ENCODE measurements at regions not wholly inside any gene's neighbourhood (a gene's known extent, or its start where the extent isn't known, plus 50 kb on each side); places are given as distances from the start of the nearest gene placed in this dataset.
"Not testable (repeated sequence)": the region's sequence is repeated elsewhere in the genome, so short reads cannot be mapped to it uniquely, and the experiment has no call there.

DNA sequence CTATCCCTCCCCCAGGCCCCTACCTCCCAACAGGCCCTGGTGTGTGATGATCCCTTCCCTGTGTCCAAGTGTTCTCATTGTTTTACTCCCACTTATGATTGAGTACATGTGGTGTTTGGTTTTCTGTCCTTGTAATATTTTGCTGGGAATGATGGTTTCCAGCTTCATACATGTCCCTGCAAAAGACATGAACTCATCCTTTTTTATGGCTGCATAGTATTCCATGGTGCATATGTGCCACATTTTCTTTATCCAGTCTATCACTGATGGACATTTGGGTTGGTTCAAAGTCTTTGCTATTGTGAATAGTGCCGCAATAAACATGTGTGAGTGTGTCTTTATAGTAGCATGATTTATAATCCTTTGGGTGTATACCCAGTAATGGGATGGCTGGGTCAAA is 151.7 kb downstream of the VSIG4 start:
- not testable (repeated sequence) for DNase-seq (ENCODE audit: extremely low read depth in 1 of 2, low read depth in 1 of 2)

DNA sequence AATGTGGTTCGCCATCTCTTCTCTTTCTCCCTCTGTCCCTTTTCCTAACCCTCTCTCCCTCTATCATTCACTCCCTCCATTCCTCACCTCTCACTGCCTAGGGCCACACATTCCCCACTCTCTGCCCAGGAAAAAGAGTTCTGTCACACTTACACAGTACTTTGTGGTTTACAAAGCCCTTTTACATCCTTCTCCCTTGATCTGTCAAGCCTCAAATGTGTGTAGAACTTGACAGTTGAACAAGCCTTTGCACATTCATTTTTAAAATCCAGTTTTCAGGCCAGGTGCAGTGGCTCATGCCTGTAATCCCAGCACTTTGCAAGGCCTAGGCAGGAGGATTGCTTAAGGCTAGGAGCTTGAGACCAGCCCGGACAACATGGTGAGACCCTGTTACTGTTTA is 156.3 kb downstream of the VSIG4 start:
- no peak for DNase-seq (ENCODE audit: extremely low read depth in 1 of 2, low read depth in 1 of 2)

DNA sequence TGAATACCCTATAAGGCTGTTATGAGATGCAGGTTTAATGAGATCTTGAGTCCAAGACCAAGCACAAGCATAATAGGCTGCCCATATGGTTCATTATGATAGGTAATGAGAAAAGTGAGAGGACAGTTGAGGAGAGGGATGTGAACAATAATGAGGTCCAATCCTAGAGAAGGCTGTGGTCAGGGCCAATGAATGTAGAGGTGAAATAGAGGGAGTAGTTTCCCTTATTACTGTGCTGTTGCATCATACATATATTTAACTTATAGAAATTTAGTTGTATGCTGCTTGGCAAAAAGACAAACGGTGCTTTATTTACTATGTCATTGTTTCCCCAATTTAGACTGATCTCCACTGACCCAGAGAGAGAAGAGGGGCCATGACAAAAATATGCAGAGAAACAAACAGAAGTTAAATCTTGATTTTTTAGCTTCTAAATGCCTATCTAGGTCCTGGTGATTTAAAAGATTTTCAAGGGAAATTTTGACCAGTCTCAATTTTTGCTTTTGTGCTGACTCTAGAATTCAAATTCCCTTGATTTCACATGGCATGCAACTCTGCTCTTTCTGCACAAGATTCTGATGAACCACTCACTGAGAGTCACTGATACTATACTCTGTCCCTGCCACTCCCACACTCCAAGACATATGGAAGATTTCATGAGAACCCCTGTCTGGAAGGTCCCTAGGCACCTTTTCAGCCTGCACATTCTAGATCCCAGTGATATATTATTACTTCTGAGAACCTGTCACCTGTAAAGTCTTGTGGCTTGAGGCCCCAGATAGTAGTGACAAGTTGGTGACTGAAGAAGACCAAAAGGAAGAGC is 159.7 kb downstream of the VSIG4 start:
- no peak for DNase-seq (ENCODE audit: extremely low read depth in 1 of 2, low read depth in 1 of 2)

DNA sequence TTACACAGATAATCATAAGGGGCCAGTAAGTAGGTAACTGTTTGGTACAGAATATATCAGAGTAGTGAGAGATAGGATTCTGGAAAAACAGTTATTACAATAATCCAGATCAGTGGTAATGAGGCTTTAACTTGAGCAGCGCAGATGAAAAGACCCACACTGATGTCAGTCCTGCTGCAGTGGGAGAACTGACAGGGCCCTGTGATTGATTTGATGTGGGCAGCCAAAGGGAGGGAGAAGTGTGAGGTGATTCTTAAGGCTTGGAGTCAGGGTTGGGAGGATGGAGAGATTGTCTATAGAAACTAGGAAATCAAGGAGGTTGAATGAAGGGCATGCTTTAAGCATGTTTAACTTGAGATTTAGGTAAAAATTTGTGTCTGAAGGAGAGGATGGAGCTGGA is 161.4 kb downstream of the VSIG4 start:
- DNase-seq (ENCODE audit: extremely low read depth in 1 of 2, low read depth in 1 of 2), result no peak

DNA sequence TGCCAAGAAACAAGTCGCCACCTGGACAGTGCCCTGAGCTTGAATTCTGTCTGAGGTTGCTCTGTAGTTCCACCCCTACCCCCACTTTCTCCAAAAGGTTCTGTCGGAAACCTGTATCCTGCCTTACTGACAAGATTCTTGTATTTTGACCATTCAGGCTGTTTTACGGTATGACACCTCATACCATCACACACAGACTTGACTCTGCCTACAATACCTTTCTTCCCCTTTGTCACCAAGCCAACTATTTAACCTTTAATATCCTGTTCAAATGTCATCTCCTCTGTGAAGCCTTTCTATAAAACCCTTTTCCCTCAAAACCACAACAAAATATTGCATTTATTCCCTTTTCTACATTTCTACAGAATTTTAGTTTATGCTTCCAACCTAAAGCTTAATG is 161.9 kb downstream of the VSIG4 start:
- DNase-seq (ENCODE audit: extremely low read depth in 1 of 2, low read depth in 1 of 2), result no peak

DNA sequence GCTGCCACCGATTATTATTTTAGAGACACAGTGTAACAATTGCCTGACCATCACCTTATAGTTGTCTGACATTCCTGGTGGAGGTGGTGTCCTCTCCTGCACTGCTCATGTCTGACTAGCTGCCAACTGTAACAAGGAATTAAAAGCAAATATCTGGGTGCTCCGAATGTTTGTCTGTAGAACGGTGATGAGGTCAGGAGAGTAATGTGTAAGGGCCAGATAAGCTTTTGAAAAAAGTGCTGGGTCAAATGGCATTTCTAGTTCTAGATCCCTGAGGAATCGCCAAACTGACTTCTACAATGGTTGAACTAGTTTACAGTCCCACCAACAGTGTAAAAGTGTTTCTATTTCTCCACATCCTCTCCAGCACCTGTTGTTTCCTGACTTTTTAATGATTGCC is 164.3 kb downstream of the VSIG4 start:
- not testable (repeated sequence) for DNase-seq (ENCODE audit: extremely low read depth in 1 of 2, low read depth in 1 of 2)

DNA sequence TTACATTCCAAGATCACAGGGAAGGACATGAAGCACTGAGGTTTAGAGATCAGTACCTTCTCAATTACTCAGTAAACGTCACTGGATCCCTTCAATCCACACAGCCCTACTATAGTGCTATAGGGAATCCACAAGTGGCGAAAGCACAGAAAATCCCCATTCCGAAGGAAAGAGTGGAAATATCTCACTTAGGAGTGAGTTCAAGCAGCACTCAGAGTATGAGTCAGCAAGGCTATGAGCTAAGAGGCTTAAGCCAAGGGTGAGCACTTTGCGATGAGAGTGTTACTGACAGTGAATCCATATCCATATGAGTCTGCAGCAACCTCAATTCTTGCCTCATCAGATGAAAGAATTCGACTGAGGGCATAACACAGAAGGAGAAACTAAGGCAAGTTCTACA is 165.1 kb downstream of the VSIG4 start:
- DNase-seq (ENCODE audit: extremely low read depth in 1 of 2, low read depth in 1 of 2), result no peak

DNA sequence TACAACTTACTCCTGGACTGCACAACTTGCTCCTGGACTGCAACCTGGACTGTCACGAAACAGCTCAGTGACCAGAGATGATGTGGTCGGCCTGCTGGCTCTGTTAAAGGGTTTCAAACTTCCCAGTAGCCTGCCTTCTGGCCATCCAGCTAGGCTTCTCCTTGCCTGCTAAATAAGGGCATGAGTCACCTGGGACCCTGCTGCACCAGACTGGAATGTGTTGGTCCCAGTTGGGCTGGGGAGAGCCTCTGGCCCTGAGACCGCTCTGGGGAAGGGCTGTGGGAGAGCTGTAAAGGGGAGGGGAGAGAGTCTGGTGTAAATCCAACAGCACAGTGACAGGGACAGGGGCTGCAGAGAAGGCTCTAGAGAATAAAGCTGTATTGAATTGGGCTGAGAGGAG is 165.8 kb downstream of the VSIG4 start:
- DNase-seq (ENCODE audit: extremely low read depth in 1 of 2, low read depth in 1 of 2), result no peak

DNA sequence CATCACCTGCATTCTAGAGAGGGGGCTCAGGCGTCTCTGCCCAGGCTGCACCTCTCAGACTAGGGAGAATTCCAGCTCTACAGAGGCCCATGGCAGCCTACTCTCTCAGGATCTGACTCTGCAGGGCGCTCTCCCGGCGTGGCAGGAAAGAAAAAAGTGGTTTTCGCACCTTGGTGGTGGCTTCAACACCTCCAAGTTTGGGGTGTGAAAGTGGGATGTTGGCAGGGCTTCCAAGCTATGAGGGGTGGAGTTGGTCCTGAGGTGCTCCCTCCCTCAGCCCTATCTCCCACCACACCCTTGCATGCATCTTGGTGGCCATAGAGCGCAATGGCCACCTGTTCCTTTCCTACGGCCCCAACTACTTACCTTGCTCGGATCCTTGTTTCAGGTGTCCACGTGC is 166.5 kb downstream of the VSIG4 start:
- no peak for DNase-seq (ENCODE audit: extremely low read depth in 1 of 2, low read depth in 1 of 2)

DNA sequence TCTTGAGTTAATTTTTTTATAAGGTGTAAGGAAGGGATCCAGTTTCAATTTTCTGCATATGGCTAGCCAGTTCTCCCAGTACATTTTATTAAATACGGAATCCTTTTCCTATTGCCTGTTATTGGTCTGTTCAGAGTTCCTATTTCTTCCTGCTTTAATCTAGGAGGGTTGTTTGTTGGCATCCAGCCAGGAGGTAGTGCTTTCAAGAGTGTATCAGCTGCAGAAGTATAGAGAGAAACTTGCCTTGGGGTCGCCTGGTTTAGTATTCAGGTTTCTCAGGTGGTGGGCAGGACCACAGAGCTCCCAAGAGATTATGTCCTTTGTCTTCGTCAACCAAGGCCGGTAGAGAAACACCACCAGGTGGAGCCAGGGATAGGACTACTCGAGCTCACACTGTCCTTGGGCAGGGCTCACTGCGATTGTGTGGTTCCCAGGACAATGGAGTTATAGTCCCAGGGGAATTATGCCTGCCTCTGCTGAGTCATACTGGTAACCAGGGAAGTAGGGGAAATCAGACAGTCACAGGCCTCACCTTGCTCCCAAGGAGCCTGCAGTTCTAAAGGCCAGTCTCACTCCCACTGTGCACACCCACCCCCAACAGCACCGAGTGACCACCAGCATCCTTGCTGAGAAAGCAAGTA is 168.1 kb downstream of the VSIG4 start:
- DNase-seq (ENCODE audit: extremely low read depth in 1 of 2, low read depth in 1 of 2), result no peak

DNA sequence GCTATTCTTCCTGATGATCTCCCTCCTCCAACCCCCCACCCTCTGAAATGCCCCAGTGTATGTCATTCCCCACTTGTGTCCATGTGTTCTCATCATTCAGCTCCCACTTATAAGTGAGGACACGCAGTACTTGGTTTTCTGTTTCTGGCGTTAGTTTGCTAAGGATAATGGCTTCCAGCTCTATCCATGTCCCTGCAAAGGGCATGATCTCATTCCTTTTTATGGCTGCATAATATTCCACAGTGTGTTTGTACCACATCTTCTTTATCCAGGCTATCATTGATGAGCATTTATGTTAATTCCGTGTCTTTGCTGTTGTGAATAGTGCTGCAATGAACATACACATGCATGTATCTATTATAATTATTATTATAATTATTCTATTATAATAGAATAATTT is 169.3 kb downstream of the VSIG4 start:
- not testable (repeated sequence) for DNase-seq (ENCODE audit: extremely low read depth in 1 of 2, low read depth in 1 of 2)

DNA sequence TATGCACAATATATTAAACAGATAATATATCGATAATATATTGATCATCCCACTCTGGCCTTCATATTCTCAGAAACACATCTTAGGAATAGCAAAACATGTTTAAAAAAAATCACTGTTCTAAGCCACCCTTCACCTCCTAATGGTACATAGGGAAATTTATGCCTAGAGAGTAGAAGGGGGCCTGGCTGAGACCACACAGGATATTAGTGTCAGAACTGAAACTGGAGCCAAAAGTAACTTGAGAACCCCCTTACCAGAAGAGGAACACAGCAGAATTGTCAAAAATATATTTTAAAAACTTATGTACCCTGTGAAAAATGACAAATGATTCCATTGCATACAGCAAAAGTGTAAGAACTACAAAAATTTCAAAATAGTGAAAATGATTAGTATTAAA is 173.1 kb downstream of the VSIG4 start:
- no peak for DNase-seq (ENCODE audit: extremely low read depth in 1 of 2, low read depth in 1 of 2)

DNA sequence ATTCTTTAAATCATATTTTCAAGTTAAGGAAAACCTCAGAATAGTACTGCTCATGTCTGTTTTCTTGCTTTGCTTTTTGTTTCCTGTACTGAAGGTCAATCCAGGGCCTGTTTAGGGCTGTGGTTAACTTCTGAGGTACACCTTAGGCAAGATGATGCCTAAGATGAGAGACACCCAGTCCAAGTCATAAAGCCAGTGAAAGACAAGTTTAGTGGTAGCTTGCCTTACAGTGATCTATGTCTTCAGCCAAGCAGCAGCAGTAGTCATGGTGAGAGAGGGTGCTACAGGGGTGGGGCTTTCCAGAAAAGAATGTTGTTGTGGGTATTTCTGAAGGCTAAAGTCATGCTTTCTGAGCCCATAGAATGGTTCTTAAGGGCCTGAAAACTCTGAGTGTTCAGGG is 173.7 kb downstream of the VSIG4 start:
- peak in 1 of 2 donors; percentile 13 for DNase-seq (ENCODE audit: extremely low read depth in 1 of 2, low read depth in 1 of 2)

DNA sequence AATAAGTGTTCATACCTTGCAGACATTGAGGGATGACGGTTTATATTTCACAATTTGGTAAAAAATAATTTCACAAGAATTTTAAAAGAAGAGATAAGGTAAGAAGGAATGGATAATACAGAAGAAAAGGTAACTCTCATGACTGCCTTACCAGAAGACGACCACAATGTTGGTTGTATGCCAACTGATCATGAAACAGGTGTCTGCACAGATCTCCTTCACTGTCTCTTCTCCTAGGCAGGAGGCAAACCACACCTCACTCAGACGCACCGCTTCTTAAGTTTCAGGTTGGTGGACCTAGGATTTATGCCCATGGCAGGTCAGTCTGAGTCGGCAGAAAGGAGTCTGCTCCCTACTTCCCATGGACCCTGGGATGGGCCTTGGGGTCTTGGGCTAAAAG is 177.2 kb downstream of the VSIG4 start:
- DNase-seq (ENCODE audit: extremely low read depth in 1 of 2, low read depth in 1 of 2), result no peak

DNA sequence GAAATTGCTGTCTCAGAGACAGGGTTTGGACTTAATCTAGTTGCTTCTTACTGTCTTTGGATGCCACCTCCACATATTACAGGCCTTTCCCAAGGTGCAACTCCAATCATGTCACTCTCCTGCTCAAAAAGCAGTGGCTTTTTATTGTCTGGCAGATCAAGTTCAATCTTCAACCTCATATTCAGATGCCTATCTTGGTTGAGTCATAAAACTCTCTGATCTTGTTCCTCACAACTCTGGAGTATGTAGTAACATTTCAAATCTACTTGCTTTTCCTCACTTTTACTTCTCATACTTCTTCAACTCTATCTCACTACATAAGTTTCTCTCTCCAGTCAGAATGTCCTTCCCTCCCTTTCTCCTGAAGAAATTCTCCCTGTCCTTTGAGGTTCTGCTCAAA is 180.6 kb downstream of the VSIG4 start:
- no peak for DNase-seq (ENCODE audit: extremely low read depth in 1 of 2, low read depth in 1 of 2)

DNA sequence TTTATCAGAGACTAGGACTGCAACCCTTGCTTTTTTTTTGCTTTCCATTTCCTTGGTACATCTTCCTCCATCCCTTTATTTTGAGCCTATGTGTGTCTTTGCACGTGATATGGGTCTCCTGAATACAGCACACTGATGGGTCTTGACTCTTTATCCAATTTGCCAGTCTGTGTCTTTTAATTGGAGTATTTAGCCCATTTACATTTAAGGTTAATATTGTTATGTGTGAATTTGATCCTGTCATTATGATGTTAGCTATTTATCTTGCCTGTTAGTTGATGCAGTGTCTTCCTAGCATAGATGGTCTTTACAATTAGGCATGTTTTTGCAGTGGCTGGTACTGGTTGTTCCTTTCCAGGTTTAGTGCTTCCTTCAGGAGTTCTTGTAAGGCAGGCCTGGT is 185.4 kb downstream of the VSIG4 start:
- not testable (repeated sequence) for DNase-seq (ENCODE audit: extremely low read depth in 1 of 2, low read depth in 1 of 2)

DNA sequence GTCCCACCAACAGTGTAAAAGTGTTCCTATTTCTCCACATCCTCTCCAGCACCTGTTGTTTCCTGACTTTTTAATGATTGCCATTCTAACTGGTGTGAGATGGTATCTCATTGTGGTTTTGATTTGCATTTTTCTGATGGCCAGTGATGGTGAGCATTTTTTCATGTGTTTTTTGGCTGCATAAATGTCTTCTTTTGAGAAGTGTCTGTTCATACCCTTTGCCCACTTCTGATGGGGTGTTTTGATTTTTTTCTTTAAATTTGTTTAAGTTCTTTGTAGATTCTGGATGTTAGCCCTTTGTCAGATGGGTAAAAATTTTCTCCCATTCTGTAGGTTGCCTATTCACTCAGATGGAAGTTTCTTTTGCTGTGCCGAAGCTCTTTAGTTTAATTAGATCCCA is 183.9 kb downstream of the MSN start:
- DNase-seq (ENCODE audit: extremely low read depth in 1 of 2, low read depth in 1 of 2), result not testable (repeated sequence)

DNA sequence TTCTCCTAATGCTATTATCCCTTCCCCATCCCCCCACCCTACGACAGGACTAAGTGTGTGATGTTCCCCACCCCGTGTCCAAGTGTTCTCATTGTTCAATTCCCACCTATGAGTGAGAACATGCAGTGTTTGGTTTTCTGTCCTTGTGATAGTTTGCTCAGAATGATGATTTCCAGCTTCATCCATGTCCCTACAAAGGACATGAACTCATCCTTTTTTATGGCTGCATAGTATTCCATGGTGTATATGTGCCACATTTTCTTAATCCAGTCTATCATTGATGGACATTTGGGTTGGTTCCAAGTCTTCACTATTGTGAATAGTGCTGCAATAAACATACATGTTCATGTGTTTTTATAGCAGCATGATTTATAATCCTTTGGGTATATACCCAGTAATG is 183.4 kb downstream of the MSN start:
- not testable (repeated sequence) for DNase-seq (ENCODE audit: extremely low read depth in 1 of 2, low read depth in 1 of 2)

DNA sequence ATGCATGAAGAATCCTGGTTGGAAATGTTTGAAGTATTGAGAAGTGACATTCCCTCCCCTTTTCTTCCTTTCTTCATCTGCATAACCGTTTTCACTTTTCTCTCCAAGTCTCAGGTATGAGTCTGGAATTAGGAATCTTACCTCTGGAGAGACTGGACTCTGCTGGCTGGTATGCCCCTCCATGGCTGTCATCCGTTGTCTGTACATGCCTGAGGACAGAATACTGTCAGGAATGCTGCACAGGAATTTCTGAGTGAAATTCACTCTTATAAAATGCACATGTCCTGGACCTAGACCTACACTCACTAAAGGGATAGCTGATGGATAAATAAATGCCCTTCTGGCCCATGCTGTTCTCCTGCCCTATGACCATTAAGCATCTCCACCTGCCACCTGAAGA is 179.5 kb downstream of the MSN start:
- no peak for DNase-seq (ENCODE audit: extremely low read depth in 1 of 2, low read depth in 1 of 2)

DNA sequence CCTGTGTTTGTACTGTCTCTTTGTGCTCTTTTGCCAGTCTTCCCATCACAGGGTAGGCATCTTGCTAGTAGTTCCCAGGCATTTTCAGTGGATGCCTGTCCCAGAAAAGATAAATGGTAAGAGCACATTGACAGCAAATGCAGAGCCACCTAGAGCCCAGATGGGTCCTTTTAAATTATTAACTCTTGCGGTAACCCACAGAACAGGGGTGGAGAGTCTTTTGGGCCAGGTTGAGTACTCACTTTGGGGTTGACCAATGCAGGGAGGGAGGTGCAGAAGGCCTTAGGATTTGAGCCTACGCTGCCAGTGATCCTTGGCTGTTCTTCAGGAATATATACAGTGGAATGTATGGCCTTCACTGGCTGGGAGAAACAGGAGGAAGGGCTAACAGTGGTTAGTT is 173.8 kb downstream of the MSN start:
- DNase-seq (ENCODE audit: extremely low read depth in 1 of 2, low read depth in 1 of 2), result no peak

DNA sequence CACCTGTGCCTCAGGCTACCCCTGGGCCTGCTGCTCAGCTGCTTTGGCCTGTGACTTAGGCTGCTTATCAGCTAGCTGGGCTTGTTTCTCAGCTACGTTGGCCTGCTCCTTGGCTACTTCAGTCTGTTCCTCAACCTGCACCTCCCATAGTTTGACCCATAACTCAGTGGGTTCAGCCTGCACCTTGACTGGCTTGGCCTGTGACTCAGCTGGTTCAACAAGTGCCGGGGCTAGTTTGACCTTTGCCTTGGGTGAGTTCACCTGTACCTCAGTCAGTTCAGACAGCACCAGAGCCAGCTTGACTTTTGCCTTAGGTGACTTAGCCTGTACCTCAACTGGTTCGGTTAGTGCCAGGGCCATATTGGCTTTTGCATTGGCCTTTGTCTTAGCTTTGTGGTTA is 171.2 kb downstream of the MSN start:
- no peak for DNase-seq (ENCODE audit: extremely low read depth in 1 of 2, low read depth in 1 of 2)

DNA sequence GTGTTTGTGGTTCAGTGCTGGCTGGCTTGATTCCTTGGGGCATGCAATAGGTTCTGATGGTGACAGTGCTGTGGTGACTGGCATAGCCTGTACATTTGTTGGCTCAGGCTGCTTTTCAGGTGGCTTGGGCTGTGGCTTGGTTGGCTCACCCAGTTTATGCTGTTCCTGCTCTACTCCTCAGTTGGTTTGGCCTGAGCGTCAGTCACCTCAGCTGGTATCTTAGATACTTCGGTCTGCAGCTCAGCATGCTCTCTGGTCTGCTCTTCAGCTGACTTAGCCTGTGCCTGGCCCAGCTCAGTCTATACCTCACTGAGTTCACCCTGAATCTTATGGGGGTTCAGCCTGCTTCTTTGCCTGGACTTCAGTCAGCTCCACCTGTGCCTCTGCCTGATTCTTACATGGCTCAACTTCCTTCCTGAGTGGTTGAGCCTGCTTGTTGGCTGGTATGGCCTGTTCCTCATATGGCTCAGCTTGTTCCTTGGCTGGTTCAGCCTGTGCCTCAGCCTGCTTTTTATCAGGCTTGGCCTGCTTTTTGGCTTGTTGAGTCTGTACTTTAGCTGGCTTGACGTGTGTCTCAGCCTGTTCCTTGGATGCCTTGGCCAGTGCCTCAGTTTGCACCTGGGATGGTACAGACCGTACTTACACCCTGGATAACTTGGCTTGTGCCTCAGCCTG is 170.6 kb downstream of the MSN start:
- DNase-seq (ENCODE audit: extremely low read depth in 1 of 2, low read depth in 1 of 2), result no peak
